ENCODE measurements at regions not wholly inside any gene's neighbourhood (a gene's known extent, or its start where the extent isn't known, plus 50 kb on each side); places are given as distances from the start of the nearest gene placed in this dataset.

- Histone ChIP-seq H3K4me3 (ENCODE audit: low read length) (no peak overlapping the region), H3K4me2 (ENCODE audit: low read length) (no peak overlapping the region)
- TF ChIP-seq EZH2phosphoT487 (IDR thresholded peaks at IDR 0.05; ENCODE audit: low read depth) (no peak), CTCF (IDR thresholded peaks at IDR 0.05; ENCODE audit: low read depth, low read length) (no peak)
Observed at GRCh38 chr1:230507666-230508402, 81.7 kb upstream of the PGBD5 start.

GRCh38 chr1:230507236-230507635 is 81.1 kb upstream of the PGBD5 start:
- TF ChIP-seq EZH2phosphoT487 (IDR thresholded peaks at IDR 0.05; ENCODE audit: low read depth): no peak
- peaks cover 18% of the 10 kb centered on the region for H3K4me1 ChIP-seq (ENCODE audit: low read length)
- H3K9me3 ChIP-seq (ENCODE audit: insufficient read depth, low read length): peaks cover 12% of the 10 kb centered on the region
- H3K9ac ChIP-seq (ENCODE audit: low read length): no peak overlapping the region
- H4K20me1 ChIP-seq (ENCODE audit: insufficient read depth, low read length): no peaks in the 10 kb centered on the region
- H3K4me2 ChIP-seq (ENCODE audit: low read length): no peak overlapping the region
- H3K79me2 ChIP-seq (ENCODE audit: low read length): no peaks in the 10 kb centered on the region
- H3K27me3 ChIP-seq (ENCODE audit: low read depth, low read length): no peaks in the 10 kb centered on the region
- H2AFZ ChIP-seq (ENCODE audit: low read depth, low read length): no peak overlapping the region
- peaks cover 8% of the 10 kb centered on the region for H3K36me3 ChIP-seq (replicated peaks; ENCODE audit: low read depth, low read length)
- no peak overlapping the region for H3K4me3 ChIP-seq (ENCODE audit: low read length)
- H3K27ac ChIP-seq (ENCODE audit: low read length): no peak overlapping the region

More at GRCh38 chr1:230507666-230508402, 81.7 kb upstream of the PGBD5 start:
- H3K9ac ChIP-seq (ENCODE audit: low read length): no peak overlapping the region
- H3K36me3 ChIP-seq (replicated peaks; ENCODE audit: low read depth, low read length): peaks cover 8% of the 10 kb centered on the region
- H3K27ac ChIP-seq (ENCODE audit: low read length): no peak overlapping the region
- peaks cover 12% of the 10 kb centered on the region for H3K9me3 ChIP-seq (ENCODE audit: insufficient read depth, low read length)
- H2AFZ ChIP-seq (ENCODE audit: low read depth, low read length): no peak overlapping the region
- H3K4me1 ChIP-seq (ENCODE audit: low read length): peaks cover 18% of the 10 kb centered on the region
- no peaks in the 10 kb centered on the region for H3K79me2 ChIP-seq (ENCODE audit: low read length)
- no peaks in the 10 kb centered on the region for H3K27me3 ChIP-seq (ENCODE audit: low read depth, low read length)
- no peaks in the 10 kb centered on the region for H4K20me1 ChIP-seq (ENCODE audit: insufficient read depth, low read length)

GRCh38 chr1:230506451-230506850 is 80.3 kb upstream of the PGBD5 start:
- Histone ChIP-seq H4K20me1 (ENCODE audit: insufficient read depth, low read length) (no peaks in the 10 kb centered on the region), H3K27me3 (ENCODE audit: low read depth, low read length) (no peaks in the 10 kb centered on the region), H3K4me3 (ENCODE audit: low read length) (no peak overlapping the region), H2AFZ (ENCODE audit: low read depth, low read length) (no peak overlapping the region), H3K79me2 (ENCODE audit: low read length) (no peaks in the 10 kb centered on the region), H3K36me3 (replicated peaks; ENCODE audit: low read depth, low read length) (peaks cover 8% of the 10 kb centered on the region), H3K4me1 (ENCODE audit: low read length) (peaks cover 18% of the 10 kb centered on the region), H3K27ac (ENCODE audit: low read length) (no peak overlapping the region), H3K9me3 (ENCODE audit: insufficient read depth, low read length) (peaks cover 12% of the 10 kb centered on the region), H3K9ac (ENCODE audit: low read length) (no peak overlapping the region), H3K4me2 (ENCODE audit: low read length) (no peak overlapping the region)
- TF ChIP-seq CTCF (IDR thresholded peaks at IDR 0.05; ENCODE audit: low read depth, low read length) (no peak), EZH2phosphoT487 (IDR thresholded peaks at IDR 0.05; ENCODE audit: low read depth) (no peak)

- no peak overlapping the region for H3K9ac ChIP-seq (ENCODE audit: low read length)
- H2AFZ ChIP-seq (ENCODE audit: low read depth, low read length): no peak overlapping the region
- no peak overlapping the region for H3K27ac ChIP-seq (ENCODE audit: low read length)
- H3K4me2 ChIP-seq (ENCODE audit: low read length): no peak overlapping the region
- peaks cover 3% of the 10 kb centered on the region for H3K36me3 ChIP-seq (replicated peaks; ENCODE audit: low read depth, low read length)
- TF ChIP-seq EZH2phosphoT487 (IDR thresholded peaks at IDR 0.05; ENCODE audit: low read depth) (no peak), CTCF (IDR thresholded peaks at IDR 0.05; ENCODE audit: low read depth, low read length) (no peak)
- H3K27me3 ChIP-seq (ENCODE audit: low read depth, low read length): no peaks in the 10 kb centered on the region; the same call in 1 of the 2 replicates
- H3K4me1 ChIP-seq (ENCODE audit: low read length): peaks cover 7% of the 10 kb centered on the region
- no peak overlapping the region for H3K4me3 ChIP-seq (ENCODE audit: low read length)
- H3K79me2 ChIP-seq (ENCODE audit: low read length): no peaks in the 10 kb centered on the region
- peaks cover 5% of the 10 kb centered on the region for H3K9me3 ChIP-seq (ENCODE audit: insufficient read depth, low read length)
- no peaks in the 10 kb centered on the region for H4K20me1 ChIP-seq (ENCODE audit: insufficient read depth, low read length)
Observed at GRCh38 chr1:230504310-230504709, 78.2 kb upstream of the PGBD5 start.

Data from OCI-LY3 (cell line).